Stomach (tissue), 4 donors: ENCODE measurements at regions not wholly inside any gene's neighbourhood (a gene's known extent, or its start where the extent isn't known, plus 50 kb on each side); places are given as distances from the start of the nearest gene placed in this dataset.

Experiments
- EP300 ChIP-seq: sonication (generic); formaldehyde crosslinking; IDR thresholded peaks from one replicate; pipeline ENCODE4 v1.6.1; 2017; ENCODE audit warnings: antibody characterized with exemption
- POLR2A ChIP-seq, 4 donors: fragments of 450-650 bp; IDR thresholded peaks; one replicate each; pipeline ENCODE4 v1.6.1; 2016; ENCODE audit warnings: antibody characterized with exemption in 4 of 4, control low read depth in 2 of 4, mild to moderate bottlenecking in 1 of 4, moderate library complexity in 1 of 4
- POLR2AphosphoS5 ChIP-seq, 3 donors: sonication (generic); formaldehyde crosslinking; IDR thresholded peaks; one replicate each; pipeline ENCODE4 v1.6.1; 2016; ENCODE audit warnings: antibody characterized with exemption in 3 of 3
- TF ChIP-seq, protein P1 (sequence below), 7 experiments: fragments of 450-650 bp in 4 of 7; fragments of 200-600 bp in 3 of 7; sonication (generic) in 3 of 7; IDR thresholded peaks; one replicate each; pipeline ENCODE4 v1.5.1; 2016 to 2019; ENCODE audit warnings: antibody characterized with exemption in 7 of 7, control low read depth in 2 of 7, mild to moderate bottlenecking in 1 of 7

DNA sequence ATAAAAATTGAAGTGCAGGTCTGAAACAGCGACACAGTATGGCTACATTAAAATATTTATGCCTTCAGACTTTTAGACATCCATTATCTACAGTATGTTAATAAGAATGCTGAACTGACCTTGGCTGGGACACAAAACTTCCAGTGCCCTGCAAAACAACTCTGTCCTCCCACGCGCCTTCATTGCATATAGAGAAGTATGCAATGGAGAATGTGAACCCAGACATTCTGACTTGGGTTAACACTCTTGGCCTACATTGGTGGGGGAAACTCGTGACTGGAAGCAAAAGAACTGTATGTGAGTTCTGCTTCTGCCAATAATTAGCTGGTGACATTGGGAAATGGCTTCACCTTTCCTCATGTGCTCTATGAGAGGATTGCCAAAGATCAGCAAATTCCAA is 110.5 kb upstream of the SLC24A5 start:
- no peak for TF ChIP-seq POLR2AphosphoS5 (IDR thresholded peaks at IDR 0.05)
- no peak for TF ChIP-seq EP300
- TF ChIP-seq, protein P1, sequence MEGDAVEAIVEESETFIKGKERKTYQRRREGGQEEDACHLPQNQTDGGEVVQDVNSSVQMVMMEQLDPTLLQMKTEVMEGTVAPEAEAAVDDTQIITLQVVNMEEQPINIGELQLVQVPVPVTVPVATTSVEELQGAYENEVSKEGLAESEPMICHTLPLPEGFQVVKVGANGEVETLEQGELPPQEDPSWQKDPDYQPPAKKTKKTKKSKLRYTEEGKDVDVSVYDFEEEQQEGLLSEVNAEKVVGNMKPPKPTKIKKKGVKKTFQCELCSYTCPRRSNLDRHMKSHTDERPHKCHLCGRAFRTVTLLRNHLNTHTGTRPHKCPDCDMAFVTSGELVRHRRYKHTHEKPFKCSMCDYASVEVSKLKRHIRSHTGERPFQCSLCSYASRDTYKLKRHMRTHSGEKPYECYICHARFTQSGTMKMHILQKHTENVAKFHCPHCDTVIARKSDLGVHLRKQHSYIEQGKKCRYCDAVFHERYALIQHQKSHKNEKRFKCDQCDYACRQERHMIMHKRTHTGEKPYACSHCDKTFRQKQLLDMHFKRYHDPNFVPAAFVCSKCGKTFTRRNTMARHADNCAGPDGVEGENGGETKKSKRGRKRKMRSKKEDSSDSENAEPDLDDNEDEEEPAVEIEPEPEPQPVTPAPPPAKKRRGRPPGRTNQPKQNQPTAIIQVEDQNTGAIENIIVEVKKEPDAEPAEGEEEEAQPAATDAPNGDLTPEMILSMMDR (IDR thresholded peaks at IDR 0.05), result no peak
- no peak for TF ChIP-seq POLR2A (IDR thresholded peaks at IDR 0.05)
